Fibroblast of skin of left quadriceps (primary cell): ENCODE measurements at regions not wholly inside any gene's neighbourhood (a gene's known extent, or its start where the extent isn't known, plus 50 kb on each side); places are given as distances from the start of the nearest gene placed in this dataset.

Experiments used
- DNase-seq, 2 experiments: peaks; one replicate each; pipeline ENCODE4 v3.0.0-alpha.2; 2013; ENCODE audit warnings: low read depth in 2 of 2

GRCh38 chr22:48104102-48104738 is 1341.8 kb downstream of the TBC1D22A start:
- DNase-seq = no peak

GRCh38 chr22:48103126-48103875 is 1340.9 kb downstream of the TBC1D22A start:
- DNase-seq = no peak

- no peak for DNase-seq
Observed at GRCh38 chr22:48102581-48102980, 1340.1 kb downstream of the TBC1D22A start.

- no peak for DNase-seq
Observed at GRCh38 chr22:48101704-48102103, 1339.3 kb downstream of the TBC1D22A start.

- DNase-seq = no peak
Observed at GRCh38 chr22:48100685-48101417, 1338.4 kb downstream of the TBC1D22A start.

- no peak for DNase-seq
Observed at GRCh38 chr22:48099671-48100070, 1337.2 kb downstream of the TBC1D22A start.

GRCh38 chr22:48099251-48099650 is 1336.8 kb downstream of the TBC1D22A start:
- DNase-seq = no peak

GRCh38 chr22:48098921-48099245 is 1336.4 kb downstream of the TBC1D22A start:
- no peak for DNase-seq

- no peak for DNase-seq
Observed at GRCh38 chr22:48098243-48098920, 1335.9 kb downstream of the TBC1D22A start.

GRCh38 chr22:48097723-48098122 is 1335.3 kb downstream of the TBC1D22A start:
- DNase-seq = no peak

- DNase-seq = no peak
Observed at GRCh38 chr22:48096851-48097665, 1334.6 kb downstream of the TBC1D22A start.

- DNase-seq = no peak
Observed at GRCh38 chr22:48096411-48096810, 1334.0 kb downstream of the TBC1D22A start.

GRCh38 chr22:48093981-48094380 is 1331.5 kb downstream of the TBC1D22A start:
- no peak for DNase-seq

- no peak for DNase-seq
Observed at GRCh38 chr22:48092866-48093265, 1330.4 kb downstream of the TBC1D22A start.

- DNase-seq = no peak
Observed at GRCh38 chr22:48091656-48092223, 1329.3 kb downstream of the TBC1D22A start.

GRCh38 chr22:48091060-48091650 is 1328.7 kb downstream of the TBC1D22A start:
- no peak for DNase-seq

GRCh38 chr22:48090332-48090672 is 1327.9 kb downstream of the TBC1D22A start:
- DNase-seq = no peak

- no peak for DNase-seq
Observed at GRCh38 chr22:48089601-48090331, 1327.3 kb downstream of the TBC1D22A start.

- DNase-seq = no peak
Observed at GRCh38 chr22:48088926-48089536, 1326.6 kb downstream of the TBC1D22A start.

- DNase-seq = no peak
Observed at GRCh38 chr22:48088251-48088650, 1325.8 kb downstream of the TBC1D22A start.
